Gastrocnemius medialis (tissue), 4 donors: ENCODE measurements at regions not wholly inside any gene's neighbourhood (a gene's known extent, or its start where the extent isn't known, plus 50 kb on each side); places are given as distances from the start of the nearest gene placed in this dataset.

ENCODE experiments used
- CTCF ChIP-seq, 5 experiments: fragments of 450-650 bp in 3 of 5; fragments of 200-600 bp in 2 of 5; sonication (generic) in 2 of 5; IDR thresholded peaks in 4 of 5; conservative IDR thresholded peaks in 1 of 5; 1 replicate in 4 of 5; 2 replicates in 1 of 5; pipeline ENCODE4 v1.5.1; 2016 to 2019; ENCODE audit warnings: antibody characterized with exemption in 5 of 5, mild to moderate bottlenecking in 3 of 5, moderate library complexity in 3 of 5
- POLR2A ChIP-seq, 2 donors: fragments of 450-650 bp; IDR thresholded peaks; one replicate each; pipeline ENCODE4 v1.6.1; 2017; ENCODE audit warnings: antibody characterized with exemption in 2 of 2, mild to moderate bottlenecking in 2 of 2, moderate library complexity in 2 of 2

GRCh38 chr6:147075381-147075780, 128.8 kb upstream of the STXBP5 start:
- TF ChIP-seq CTCF (IDR thresholded peaks at IDR 0.05 in 4 of 5, conservative IDR thresholded peaks at IDR 0.05 in 1 of 5), result no peak
- TF ChIP-seq POLR2A (IDR thresholded peaks at IDR 0.05), result no peak
